ENCODE measurements at regions not wholly inside any gene's neighbourhood (a gene's known extent, or its start where the extent isn't known, plus 50 kb on each side); places are given as distances from the start of the nearest gene placed in this dataset.

DNA sequence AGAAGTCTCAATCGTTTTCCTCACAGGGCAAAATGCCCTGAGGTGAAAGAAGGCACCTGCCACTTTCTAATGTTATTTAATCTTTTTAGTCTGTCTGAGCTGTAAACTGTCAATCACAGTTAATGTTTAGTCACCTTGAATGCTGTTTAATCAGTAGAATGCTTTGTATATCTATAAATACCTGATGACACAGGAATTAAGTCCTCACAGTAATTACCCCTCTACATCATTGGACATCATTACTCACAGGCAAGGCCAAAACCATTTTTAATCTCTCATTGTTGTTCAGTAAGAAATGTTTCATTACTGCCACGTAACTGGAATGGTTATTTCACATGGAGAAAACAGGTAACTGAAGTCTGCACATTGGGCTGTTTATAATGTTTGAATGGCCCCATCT lies 178.8 kb downstream of the EXOC5 start:
- Histone ChIP-seq H2AFZ (no peak overlapping the region), H3K9me3 (ENCODE audit: low read depth) (no peaks in the 10 kb centered on the region), H3K27me3 (no peaks in the 10 kb centered on the region), H3K27ac (no peak overlapping the region), H3K36me3 (replicated peaks; ENCODE audit: insufficient read depth, low read depth) (no peaks in the 10 kb centered on the region), H4K20me1 (ENCODE audit: insufficient read depth, poor library complexity, severe bottlenecking) (no peaks in the 10 kb centered on the region), H3K4me2 (no peak overlapping the region), H3K9me2 (replicated peaks; ENCODE audit: insufficient read depth) (no peaks in the 10 kb centered on the region), H3K79me2 (no peaks in the 10 kb centered on the region), H3K4me1 (ENCODE audit: insufficient read depth) (no peaks in the 10 kb centered on the region), H3K4me3 (no peak overlapping the region)
- TF ChIP-seq EZH2 (IDR thresholded peaks at IDR 0.05; ENCODE audit: borderline replicate concordance) = no peak
- TF ChIP-seq EZH2phosphoT487 (IDR thresholded peaks at IDR 0.05; ENCODE audit: low read depth, severe bottlenecking, unreplicated experiment) = no peak
- TF ChIP-seq, protein P1, sequence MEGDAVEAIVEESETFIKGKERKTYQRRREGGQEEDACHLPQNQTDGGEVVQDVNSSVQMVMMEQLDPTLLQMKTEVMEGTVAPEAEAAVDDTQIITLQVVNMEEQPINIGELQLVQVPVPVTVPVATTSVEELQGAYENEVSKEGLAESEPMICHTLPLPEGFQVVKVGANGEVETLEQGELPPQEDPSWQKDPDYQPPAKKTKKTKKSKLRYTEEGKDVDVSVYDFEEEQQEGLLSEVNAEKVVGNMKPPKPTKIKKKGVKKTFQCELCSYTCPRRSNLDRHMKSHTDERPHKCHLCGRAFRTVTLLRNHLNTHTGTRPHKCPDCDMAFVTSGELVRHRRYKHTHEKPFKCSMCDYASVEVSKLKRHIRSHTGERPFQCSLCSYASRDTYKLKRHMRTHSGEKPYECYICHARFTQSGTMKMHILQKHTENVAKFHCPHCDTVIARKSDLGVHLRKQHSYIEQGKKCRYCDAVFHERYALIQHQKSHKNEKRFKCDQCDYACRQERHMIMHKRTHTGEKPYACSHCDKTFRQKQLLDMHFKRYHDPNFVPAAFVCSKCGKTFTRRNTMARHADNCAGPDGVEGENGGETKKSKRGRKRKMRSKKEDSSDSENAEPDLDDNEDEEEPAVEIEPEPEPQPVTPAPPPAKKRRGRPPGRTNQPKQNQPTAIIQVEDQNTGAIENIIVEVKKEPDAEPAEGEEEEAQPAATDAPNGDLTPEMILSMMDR (IDR thresholded peaks at IDR 0.05; ENCODE audit: poor library complexity) = no peak
- 44% methylated on average over 2 of the region's 2 CpGs for WGBS (ENCODE audit: low lambda C conversion rate, missing lambda C conversion rate)
- DNase-seq (ENCODE audit: low spot score) = no peak

DNA sequence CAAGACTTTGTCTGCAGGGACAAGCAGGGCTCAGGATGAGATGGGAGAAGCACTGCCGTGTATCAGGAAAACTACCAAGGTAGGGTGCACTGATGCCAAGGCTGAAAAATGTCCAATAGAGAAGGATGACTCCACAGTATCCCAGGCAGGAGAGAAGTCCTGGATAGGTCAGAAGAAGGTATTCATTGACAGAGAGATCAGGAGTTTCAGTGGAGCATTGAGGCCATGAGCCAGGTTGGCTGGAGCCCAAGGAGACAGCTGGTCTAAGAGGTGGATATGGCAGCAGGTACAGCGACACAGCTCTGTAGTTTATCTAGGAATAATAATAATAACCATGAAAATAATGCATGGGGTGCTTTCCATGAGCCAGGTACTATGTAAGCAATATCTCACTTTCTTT lies 180.9 kb downstream of the EXOC5 start:
- no peaks in the 10 kb centered on the region for H3K9me3 ChIP-seq (ENCODE audit: low read depth)
- no peak overlapping the region for H3K4me2 ChIP-seq
- no peak for DNase-seq (ENCODE audit: low spot score)
- no peaks in the 10 kb centered on the region for H3K4me1 ChIP-seq (ENCODE audit: insufficient read depth)
- H2AFZ ChIP-seq = no peak overlapping the region
- H3K27me3 ChIP-seq = no peaks in the 10 kb centered on the region
- TF ChIP-seq EZH2 (IDR thresholded peaks at IDR 0.05; ENCODE audit: borderline replicate concordance) (no peak), EZH2phosphoT487 (IDR thresholded peaks at IDR 0.05; ENCODE audit: low read depth, severe bottlenecking, unreplicated experiment) (no peak)
- TF ChIP-seq, protein P1 (IDR thresholded peaks at IDR 0.05; ENCODE audit: poor library complexity) = no peak
- no peak overlapping the region for H3K4me3 ChIP-seq
- H4K20me1 ChIP-seq (ENCODE audit: insufficient read depth, poor library complexity, severe bottlenecking) = no peaks in the 10 kb centered on the region
- WGBS (ENCODE audit: low lambda C conversion rate, missing lambda C conversion rate) = 96% methylated on average over 2 of the region's 2 CpGs
- no peaks in the 10 kb centered on the region for H3K79me2 ChIP-seq
- no peak overlapping the region for H3K27ac ChIP-seq
- H3K36me3 ChIP-seq (replicated peaks; ENCODE audit: insufficient read depth, low read depth) = no peaks in the 10 kb centered on the region
- no peaks in the 10 kb centered on the region for H3K9me2 ChIP-seq (replicated peaks; ENCODE audit: insufficient read depth)

DNA sequence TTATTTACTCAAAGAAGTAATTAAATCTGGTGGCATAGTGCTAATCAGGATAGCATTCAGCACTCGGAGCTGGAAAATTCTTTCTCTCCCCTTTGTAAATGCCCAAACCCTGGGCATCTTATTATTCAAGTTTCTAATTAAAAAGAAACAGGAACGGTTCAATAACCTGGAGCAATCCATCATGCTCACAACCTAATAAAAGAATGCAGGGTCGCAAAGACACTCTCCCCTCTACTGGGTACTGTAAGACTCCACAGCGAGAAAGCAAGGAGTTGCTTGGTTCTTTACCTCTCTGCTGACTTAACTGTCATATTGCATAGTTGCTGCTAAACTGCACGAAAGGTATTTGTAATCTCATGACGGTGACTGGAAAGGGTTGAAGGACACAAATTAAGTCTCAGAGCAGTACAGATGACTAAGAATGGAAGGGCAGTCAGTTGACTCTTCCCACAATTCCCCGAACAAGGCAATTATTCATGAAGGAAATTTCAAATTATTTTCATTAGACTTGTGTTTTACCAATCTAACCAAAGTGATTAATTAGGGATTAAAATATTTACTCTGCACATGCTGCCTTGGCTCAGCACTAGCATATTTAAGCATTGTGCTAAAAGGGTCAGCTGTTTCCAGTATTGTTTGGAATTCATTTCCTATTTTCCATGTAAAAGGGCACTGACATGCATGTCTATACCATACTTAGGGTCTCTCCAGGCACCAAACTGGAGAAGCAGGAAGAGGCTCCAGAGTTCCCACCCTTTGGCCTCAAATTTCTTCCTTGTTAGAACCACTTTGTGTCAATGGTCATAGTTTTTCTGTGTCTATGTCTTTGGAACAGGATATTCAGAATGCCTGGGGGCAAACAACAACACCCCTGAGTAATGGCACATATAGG lies 182.2 kb downstream of the EXOC5 start:
- Histone ChIP-seq H2AFZ (no peak overlapping the region), H3K9me3 (ENCODE audit: low read depth) (no peaks in the 10 kb centered on the region), H3K27me3 (no peaks in the 10 kb centered on the region), H3K4me3 (no peak overlapping the region), H4K20me1 (ENCODE audit: insufficient read depth, poor library complexity, severe bottlenecking) (no peaks in the 10 kb centered on the region), H3K36me3 (replicated peaks; ENCODE audit: insufficient read depth, low read depth) (no peaks in the 10 kb centered on the region), H3K4me2 (no peak overlapping the region), H3K4me1 (ENCODE audit: insufficient read depth) (no peaks in the 10 kb centered on the region), H3K9me2 (replicated peaks; ENCODE audit: insufficient read depth) (no peaks in the 10 kb centered on the region), H3K79me2 (no peaks in the 10 kb centered on the region), H3K27ac (no peak overlapping the region)
- TF ChIP-seq EZH2phosphoT487 (IDR thresholded peaks at IDR 0.05; ENCODE audit: low read depth, severe bottlenecking, unreplicated experiment) (no peak), EZH2 (IDR thresholded peaks at IDR 0.05; ENCODE audit: borderline replicate concordance) (no peak)
- TF ChIP-seq, protein P1 (IDR thresholded peaks at IDR 0.05; ENCODE audit: poor library complexity) = no peak
- no peak for DNase-seq (ENCODE audit: low spot score)
- WGBS (ENCODE audit: low lambda C conversion rate, missing lambda C conversion rate) = 90% methylated on average over 7 of the region's 7 CpGs

Measured in hepatocyte (in vitro differentiated cells).